Activated naive CD4-positive, alpha-beta T cell treated with anti-CD3 and anti-CD28 coated beads, Interleukin-2, amount 50 U/mL, for 72 hours (primary cell): ENCODE measurements at regions not wholly inside any gene's neighbourhood (a gene's known extent, or its start where the extent isn't known, plus 50 kb on each side); places are given as distances from the start of the nearest gene placed in this dataset.

Source experiments
- ATAC-seq, 2 donors: fragments of 150-1000 bp; cut with Tn5 transposase; 2 replicates each; pipeline ENCODE4 v1.10.0; 2021; ENCODE audit warnings: mild to moderate bottlenecking in 2 of 2, moderate library complexity in 2 of 2
- DNase-seq, 2 donors: peaks; one replicate each; pipeline ENCODE4 v3.0.0; 2021 to 2022; ENCODE audit warnings: low spot score in 2 of 2
- H3K27ac Mint-ChIP-seq, 2 donors: one replicate each; pipeline ENCODE4 v1.8.0; 2022; ENCODE audit warnings: mild to moderate bottlenecking in 2 of 2, mixed read lengths in 2 of 2
- H3K36me3 Mint-ChIP-seq, 2 donors: one replicate each; pipeline ENCODE4 v1.8.0; 2022; ENCODE audit warnings: mixed read lengths in 2 of 2
- H3K9me3 Mint-ChIP-seq, 2 donors: one replicate each; pipeline ENCODE4 v1.8.0; 2022; ENCODE audit warnings: mixed read lengths in 2 of 2

- peaks cover 16 to 19% of the 10 kb centered on the region in 2 donors for H3K36me3 Mint-ChIP-seq
- ATAC-seq (no peak), DNase-seq (no peak)
- H3K27ac Mint-ChIP-seq: no peak overlapping the region
- H3K9me3 Mint-ChIP-seq: peaks cover 16 to 19% of the 10 kb centered on the region in 2 donors
Measured at GRCh38 chr2:126542247-126542646, 113.7 kb upstream of the GYPC start.

- ATAC-seq (no peak), DNase-seq (no peak)
- H3K36me3 Mint-ChIP-seq: peaks cover 16 to 19% of the 10 kb centered on the region in 2 donors
- peaks cover 16 to 19% of the 10 kb centered on the region in 2 donors for H3K9me3 Mint-ChIP-seq
- no peak overlapping the region for H3K27ac Mint-ChIP-seq
Measured at GRCh38 chr2:126543081-126543480, 112.9 kb upstream of the GYPC start.

- ATAC-seq: no peak
- Mint-ChIP-seq H3K27ac (no peak overlapping the region), H3K9me3 (no peaks in the 10 kb centered on the region)
Measured at GRCh38 chr2:126558029-126558428, 97.9 kb upstream of the GYPC start.

GRCh38 chr2:126568734-126569133 lies 87.2 kb upstream of the GYPC start:
- Mint-ChIP-seq H3K36me3 (no peaks in the 10 kb centered on the region), H3K27ac (no peak overlapping the region), H3K9me3 (no peaks in the 10 kb centered on the region)
- no peak for DNase-seq
- no peak for ATAC-seq

More at GRCh38 chr2:126558029-126558428, 97.9 kb upstream of the GYPC start:
- peaks cover 0 to 5% of the 10 kb centered on the region in 2 donors for H3K36me3 Mint-ChIP-seq
- DNase-seq: no peak

GRCh38 chr2:126571403-126571802 lies 84.6 kb upstream of the GYPC start:
- ATAC-seq (no peak), DNase-seq (no peak)
- no peak overlapping the region for H3K27ac Mint-ChIP-seq
- H3K36me3 Mint-ChIP-seq: no peaks in the 10 kb centered on the region
- H3K9me3 Mint-ChIP-seq: no peaks in the 10 kb centered on the region

GRCh38 chr2:126575631-126576030 lies 80.3 kb upstream of the GYPC start:
- ATAC-seq: no peak
- Mint-ChIP-seq H3K36me3 (no peaks in the 10 kb centered on the region), H3K27ac (no peak overlapping the region), H3K9me3 (no peaks in the 10 kb centered on the region)
- DNase-seq: no peak

- H3K9me3 Mint-ChIP-seq: no peaks in the 10 kb centered on the region
- no peak for ATAC-seq
Measured at GRCh38 chr2:126579868-126580267, 76.1 kb upstream of the GYPC start.

GRCh38 chr2:126586317-126586716 lies 69.6 kb upstream of the GYPC start:
- DNase-seq (no peak), ATAC-seq (no peak)
- Mint-ChIP-seq H3K36me3 (no peaks in the 10 kb centered on the region), H3K9me3 (no peaks in the 10 kb centered on the region), H3K27ac (no peak overlapping the region)

More at GRCh38 chr2:126579868-126580267, 76.1 kb upstream of the GYPC start:
- DNase-seq: no peak
- H3K36me3 Mint-ChIP-seq: no peaks in the 10 kb centered on the region
- no peak overlapping the region for H3K27ac Mint-ChIP-seq

GRCh38 chr2:126599062-126599461 lies 56.9 kb upstream of the GYPC start:
- Mint-ChIP-seq H3K36me3 (peaks cover 18 to 23% of the 10 kb centered on the region in 2 donors), H3K27ac (no peak overlapping the region), H3K9me3 (peaks cover 16 to 28% of the 10 kb centered on the region in 2 donors)
- no peak for ATAC-seq
- no peak for DNase-seq

GRCh38 chr2:126600742-126601141 lies 55.2 kb upstream of the GYPC start:
- Mint-ChIP-seq H3K9me3 (peaks cover 29 to 40% of the 10 kb centered on the region in 2 donors), H3K36me3 (peaks cover 31 to 39% of the 10 kb centered on the region in 2 donors)

GRCh38 chr2:126602334-126602733 lies 53.6 kb upstream of the GYPC start:
- Mint-ChIP-seq H3K9me3 (peaks cover 37 to 43% of the 10 kb centered on the region in 2 donors), H3K27ac (no peak overlapping the region), H3K36me3 (peaks cover 31 to 44% of the 10 kb centered on the region in 2 donors)
- ATAC-seq (no peak), DNase-seq (no peak)

More at GRCh38 chr2:126600742-126601141, 55.2 kb upstream of the GYPC start:
- ATAC-seq (no peak), DNase-seq (no peak)
- no peak overlapping the region for H3K27ac Mint-ChIP-seq
